CD4-positive, alpha-beta T cell (primary cell): ENCODE measurements at regions not wholly inside any gene's neighbourhood (a gene's known extent, or its start where the extent isn't known, plus 50 kb on each side); places are given as distances from the start of the nearest gene placed in this dataset.

ENCODE experiments used
- ATAC-seq: fragments of 200-7000 bp; cut with Tn5 transposase; one replicate; pipeline ENCODE4 v1.10.0; 2022; ENCODE audit warnings: mild to moderate bottlenecking; ENCODE audit not compliant: poor library complexity
- CTCF ChIA-PET: fragments of 350-600 bp; sonication (Branson Sonifier 250); formaldehyde crosslinking; loops from one replicate; lab custom pipeline; 2021; ENCODE audit warnings: antibody characterized with exemption, inconsistent platforms; lab: Charles Lee
- POLR2A ChIA-PET: fragments of 350-600 bp; sonication (Branson Sonifier 250); formaldehyde crosslinking; loops from one replicate; lab custom pipeline; 2021; ENCODE audit warnings: antibody characterized with exemption, inconsistent platforms; lab: Charles Lee
- DNase-seq, 14 experiments: peaks; one replicate each; pipeline ENCODE4 v3.0.0-alpha.2; 2013 to 2020; ENCODE audit warnings: mixed read lengths in 2 of 14
- H3K27ac ChIP-seq, 2 donors: one replicate each; pipeline versions ENCODE4 v1.5.1 to v1.7.0; 2013; ENCODE audit warnings: low read length in 2 of 2, low read depth in 1 of 2, mild to moderate bottlenecking in 1 of 2
- H3K27me3 ChIP-seq, 2 experiments: 1 replicate in 1 of 2; 2 replicates in 1 of 2; pipeline versions ENCODE4 v1.6.1 to v1.7.0; 2013; ENCODE audit warnings: low read length in 2 of 2, control low read depth in 1 of 2, mild to moderate bottlenecking in 1 of 2, moderate library complexity in 1 of 2; ENCODE audit not compliant: insufficient read depth in 2 of 2, control insufficient read depth in 1 of 2
- H3K36me3 ChIP-seq: one replicate; pipeline ENCODE4 v1.6.1; 2013; ENCODE audit warnings: low read length, control low read depth; ENCODE audit not compliant: insufficient read depth
- H3K4me1 ChIP-seq: one replicate; pipeline ENCODE4 v1.6.1; 2013; ENCODE audit warnings: low read length, control low read depth; ENCODE audit not compliant: insufficient read depth
- H3K4me3 ChIP-seq: one replicate; pipeline ENCODE4 v1.5.1; 2013; ENCODE audit warnings: mild to moderate bottlenecking, low read length, moderate library complexity
- H3K9me3 ChIP-seq, 2 experiments: 1 replicate in 1 of 2; 2 replicates in 1 of 2; pipeline versions ENCODE4 v1.6.1 to v1.7.0; 2013; ENCODE audit warnings: low read length in 2 of 2, mild to moderate bottlenecking in 2 of 2, control low read depth in 1 of 2, moderate library complexity in 1 of 2; ENCODE audit not compliant: control insufficient read depth in 1 of 2, insufficient read depth in 1 of 2
- H3K27ac Mint-ChIP-seq: one replicate; pipeline ENCODE4 v1.8.0; 2020; ENCODE audit warnings: mixed read lengths
- H3K27me3 Mint-ChIP-seq: one replicate; pipeline ENCODE4 v1.8.0; 2021; ENCODE audit warnings: mixed read lengths
- H3K36me3 Mint-ChIP-seq: one replicate; pipeline ENCODE4 v1.8.0; 2021; ENCODE audit warnings: low read depth, mixed read lengths
- H3K4me1 Mint-ChIP-seq: one replicate; pipeline ENCODE4 v1.8.0; 2021; ENCODE audit warnings: low read depth, mixed read lengths
- H3K4me3 Mint-ChIP-seq: one replicate; pipeline ENCODE4 v1.8.0; 2020; ENCODE audit warnings: mild to moderate bottlenecking, mixed read lengths
- H3K9me3 Mint-ChIP-seq: one replicate; pipeline ENCODE4 v1.8.0; 2020; ENCODE audit warnings: mixed read lengths
- intact Hi-C, 2 experiments: fragments of 100-400 bp; cut with DNase I in 1 of 2; cut with micrococcal nuclease in 1 of 2; formaldehyde crosslinking; loops; one replicate each; pipeline versions ENCODE4 v1.15.1 to v1.9.0; 2023 to 2025; cut with DNase I, micrococcal nuclease
- TF ChIP-seq, protein P1 (sequence below): fragments of 200-600 bp; IDR thresholded peaks from one replicate; pipeline ENCODE4 v1.8.0; 2022; ENCODE audit warnings: antibody characterized with exemption, mild to moderate bottlenecking

DNA sequence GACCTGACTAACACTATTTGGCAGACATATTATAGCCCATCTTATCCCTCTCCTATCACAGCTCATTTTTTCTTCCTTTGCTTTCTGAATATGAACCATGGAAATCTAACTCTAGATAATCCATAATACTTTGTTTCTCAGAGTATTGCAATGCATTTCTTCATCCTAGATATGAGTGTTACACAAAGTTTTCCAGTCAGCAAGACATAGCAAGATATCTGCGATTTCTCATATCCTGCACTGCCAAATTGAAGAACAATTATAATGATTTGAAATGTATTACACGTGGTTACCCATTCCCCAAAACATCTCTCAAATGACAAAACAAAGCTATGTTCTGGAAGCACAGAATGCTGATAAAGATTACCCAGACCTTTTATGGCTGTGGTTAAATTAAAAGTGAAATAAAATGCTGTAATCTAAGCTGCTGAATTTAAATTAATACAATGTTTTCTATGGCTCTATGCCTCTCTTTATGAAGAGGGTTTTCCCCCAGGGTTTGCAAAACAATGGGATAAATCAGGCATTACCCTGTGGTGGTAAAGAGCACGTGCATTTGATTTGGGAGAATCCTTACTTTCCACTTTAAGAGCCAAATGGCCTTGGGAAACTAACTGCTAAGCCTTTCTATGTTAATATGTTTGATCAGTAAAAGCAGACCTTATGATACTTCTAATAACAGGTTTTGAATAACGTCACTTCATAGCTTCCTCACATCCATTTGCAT lies 1291.0 kb upstream of the CNTN5 start:
- Mint-ChIP-seq H3K9me3 (peaks cover 16% of the 10 kb centered on the region), H3K36me3 (no peaks in the 10 kb centered on the region), H3K4me3 (no peak overlapping the region), H3K27ac (no peak overlapping the region), H3K27me3 (no peaks in the 10 kb centered on the region), H3K4me1 (no peaks in the 10 kb centered on the region)
- TF ChIP-seq, protein P1, sequence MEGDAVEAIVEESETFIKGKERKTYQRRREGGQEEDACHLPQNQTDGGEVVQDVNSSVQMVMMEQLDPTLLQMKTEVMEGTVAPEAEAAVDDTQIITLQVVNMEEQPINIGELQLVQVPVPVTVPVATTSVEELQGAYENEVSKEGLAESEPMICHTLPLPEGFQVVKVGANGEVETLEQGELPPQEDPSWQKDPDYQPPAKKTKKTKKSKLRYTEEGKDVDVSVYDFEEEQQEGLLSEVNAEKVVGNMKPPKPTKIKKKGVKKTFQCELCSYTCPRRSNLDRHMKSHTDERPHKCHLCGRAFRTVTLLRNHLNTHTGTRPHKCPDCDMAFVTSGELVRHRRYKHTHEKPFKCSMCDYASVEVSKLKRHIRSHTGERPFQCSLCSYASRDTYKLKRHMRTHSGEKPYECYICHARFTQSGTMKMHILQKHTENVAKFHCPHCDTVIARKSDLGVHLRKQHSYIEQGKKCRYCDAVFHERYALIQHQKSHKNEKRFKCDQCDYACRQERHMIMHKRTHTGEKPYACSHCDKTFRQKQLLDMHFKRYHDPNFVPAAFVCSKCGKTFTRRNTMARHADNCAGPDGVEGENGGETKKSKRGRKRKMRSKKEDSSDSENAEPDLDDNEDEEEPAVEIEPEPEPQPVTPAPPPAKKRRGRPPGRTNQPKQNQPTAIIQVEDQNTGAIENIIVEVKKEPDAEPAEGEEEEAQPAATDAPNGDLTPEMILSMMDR, result no peak
- Histone ChIP-seq H3K27me3 (no peaks in the 10 kb centered on the region), H3K36me3 (no peaks in the 10 kb centered on the region), H3K4me3 (no peak overlapping the region), H3K4me1 (no peaks in the 10 kb centered on the region), H3K9me3 (peaks cover 0 to 4% of the 10 kb centered on the region in 2 experiments), H3K27ac (no peak overlapping the region)
- ATAC-seq (no peak), DNase-seq (no peak)
- ChIA-PET CTCF (no interaction called here), POLR2A (no interaction called here)
- intact Hi-C loops, result no loop called here

DNA sequence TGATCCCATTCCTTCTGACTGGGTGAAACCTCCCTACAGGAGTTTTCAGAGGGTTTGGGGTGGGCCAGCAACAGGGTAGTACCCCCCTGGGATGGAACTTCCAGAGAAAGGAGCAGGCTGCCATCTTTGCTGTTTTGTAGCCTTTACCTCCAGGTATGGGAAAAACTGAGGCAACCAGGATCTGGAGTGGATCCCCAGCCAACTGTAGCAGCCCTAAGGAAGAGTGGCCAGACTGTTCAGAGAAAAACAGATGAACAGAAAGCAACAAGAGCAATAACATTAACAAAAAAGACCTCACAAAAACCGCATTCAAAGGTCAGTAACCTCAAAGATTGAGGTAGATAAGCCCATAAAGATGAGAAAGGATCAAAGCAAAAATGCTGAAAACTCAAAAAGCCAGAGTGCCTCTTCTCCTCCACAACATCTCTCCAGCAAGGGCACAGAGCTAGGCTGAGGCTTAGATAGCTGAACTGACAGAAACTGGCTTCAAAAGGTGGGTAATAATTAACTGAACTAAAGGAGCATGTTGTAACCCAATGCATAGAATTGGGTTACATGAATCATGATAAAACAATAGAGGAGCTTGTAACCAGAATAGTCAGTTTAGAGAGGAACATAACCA lies 1288.6 kb upstream of the CNTN5 start:
- H3K4me3 ChIP-seq, result no peak overlapping the region
- DNase-seq (no peak), ATAC-seq (no peak)
- TF ChIP-seq, protein P1, result no peak
- intact Hi-C loops, result no loop called here
- POLR2A ChIA-PET, result no interaction called here
- H3K36me3 Mint-ChIP-seq, result no peaks in the 10 kb centered on the region
- no peaks in the 10 kb centered on the region for H3K4me1 ChIP-seq
- H3K9me3 ChIP-seq, result no peaks in the 10 kb centered on the region
- H3K27ac ChIP-seq, result no peak overlapping the region
- H3K27me3 Mint-ChIP-seq, result no peaks in the 10 kb centered on the region
- no peaks in the 10 kb centered on the region for H3K36me3 ChIP-seq
- H3K27ac Mint-ChIP-seq, result no peak overlapping the region
- H3K4me3 Mint-ChIP-seq, result no peak overlapping the region
- no peaks in the 10 kb centered on the region for H3K4me1 Mint-ChIP-seq
- H3K27me3 ChIP-seq, result no peaks in the 10 kb centered on the region
- peaks cover 20% of the 10 kb centered on the region for H3K9me3 Mint-ChIP-seq
- CTCF ChIA-PET, result no interaction called here

DNA sequence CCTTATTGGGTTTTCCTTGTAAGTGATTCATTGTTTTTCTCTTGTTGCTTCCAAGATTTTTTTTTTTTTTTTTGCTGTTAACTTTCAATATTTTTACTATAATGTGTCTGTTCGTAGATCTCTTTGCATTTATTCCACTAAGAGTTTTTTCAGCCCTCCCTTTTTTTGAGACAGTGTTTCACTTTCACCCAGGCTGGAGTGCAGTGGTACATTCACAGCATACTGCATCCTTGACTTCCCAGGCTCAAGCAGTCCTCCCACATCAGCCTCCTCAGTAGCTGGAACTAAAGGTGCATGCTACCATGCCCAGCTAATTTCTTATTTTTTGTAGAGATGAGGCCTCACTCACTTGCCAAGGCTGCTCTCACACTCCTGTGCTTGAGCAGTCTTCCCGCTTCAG lies 1282.0 kb upstream of the CNTN5 start:
- no peaks in the 10 kb centered on the region for H3K27me3 ChIP-seq
- no peaks in the 10 kb centered on the region for H3K36me3 Mint-ChIP-seq
- peaks cover 7 to 8% of the 10 kb centered on the region in 2 experiments for H3K9me3 ChIP-seq
- TF ChIP-seq, protein P1, result no peak
- ChIA-PET CTCF (no interaction called here), POLR2A (no interaction called here)
- H3K4me3 Mint-ChIP-seq, result no peak overlapping the region
- no peaks in the 10 kb centered on the region for H3K4me1 Mint-ChIP-seq
- DNase-seq (no peak), ATAC-seq (no peak)
- H3K27me3 Mint-ChIP-seq, result no peaks in the 10 kb centered on the region
- no peaks in the 10 kb centered on the region for H3K36me3 ChIP-seq
- intact Hi-C loops, result no loop called here
- no peak overlapping the region for H3K27ac Mint-ChIP-seq
- no peaks in the 10 kb centered on the region for H3K4me1 ChIP-seq
- no peak overlapping the region for H3K27ac ChIP-seq
- H3K9me3 Mint-ChIP-seq, result peaks cover 25% of the 10 kb centered on the region
- H3K4me3 ChIP-seq, result no peak overlapping the region
